Bronchial epithelial cell (primary cell): ENCODE measurements at regions not wholly inside any gene's neighbourhood (a gene's known extent, or its start where the extent isn't known, plus 50 kb on each side); places are given as distances from the start of the nearest gene placed in this dataset.

Source experiments
- DNase-seq: peaks from one replicate; pipeline ENCODE4 v3.0.0-alpha.2; 2010; ENCODE audit warnings: low read depth
- FAIRE-seq: peaks from 2 replicates; lab custom pipeline; 2011; peaks lifted over from hg19 to GRCh38; lab: Jason Lieb, UNC
- H3K27me3 ChIP-seq: 2 replicates; pipeline ENCODE4 v1.5.1; 2011; ENCODE audit warnings: low read length; ENCODE audit not compliant: control insufficient read depth, insufficient read depth
- H3K36me3 ChIP-seq: 2 replicates; pipeline ENCODE4 v1.5.1; 2011; ENCODE audit warnings: low read length; ENCODE audit not compliant: control insufficient read depth, insufficient read depth
- H3K4me3 ChIP-seq: 2 replicates; pipeline ENCODE4 v1.5.1; 2011; ENCODE audit warnings: mild to moderate bottlenecking, low read depth, low read length, control low read depth
- CTCF ChIP-seq: IDR thresholded peaks from 2 replicates; pipeline ENCODE4 v1.5.1; 2011; ENCODE audit warnings: mild to moderate bottlenecking, moderate library complexity, low read length, control low read depth, inconsistent platforms; ENCODE audit not compliant: insufficient read depth, severe bottlenecking

DNA sequence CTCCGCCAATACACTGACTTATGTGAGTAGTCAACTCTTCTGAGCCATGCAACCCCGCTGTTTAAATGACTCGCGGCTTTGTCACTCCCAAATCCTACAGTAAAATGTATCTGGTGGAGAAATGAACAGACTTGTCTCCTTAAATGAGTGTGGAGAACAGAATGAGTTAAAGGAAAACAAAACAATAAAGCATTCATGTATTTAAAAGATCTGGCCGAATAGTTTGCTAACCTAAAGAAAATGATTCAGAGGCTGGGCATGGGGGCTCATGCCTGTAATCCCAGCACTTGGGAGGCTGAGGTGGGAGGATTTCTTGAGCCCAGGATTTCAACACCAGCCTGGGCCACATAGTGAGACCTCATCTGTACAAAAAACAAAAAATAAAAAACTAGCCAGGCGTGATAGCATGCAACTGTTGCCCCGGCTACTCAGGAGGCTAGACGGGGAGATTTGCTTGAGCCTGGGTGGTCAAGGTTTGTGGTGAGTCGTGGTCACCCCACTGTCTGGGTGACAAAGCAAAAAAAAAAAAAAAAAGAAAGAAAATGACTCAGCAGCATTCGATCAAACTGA, 86.5 kb upstream of the PFKP start:
- H3K27me3 ChIP-seq: no peaks in the 10 kb centered on the region
- no peaks in the 10 kb centered on the region for H3K36me3 ChIP-seq
- FAIRE-seq (no peak), DNase-seq (peak; percentile 71)
- no peak overlapping the region for H3K4me3 ChIP-seq
- TF ChIP-seq CTCF: no peak

DNA sequence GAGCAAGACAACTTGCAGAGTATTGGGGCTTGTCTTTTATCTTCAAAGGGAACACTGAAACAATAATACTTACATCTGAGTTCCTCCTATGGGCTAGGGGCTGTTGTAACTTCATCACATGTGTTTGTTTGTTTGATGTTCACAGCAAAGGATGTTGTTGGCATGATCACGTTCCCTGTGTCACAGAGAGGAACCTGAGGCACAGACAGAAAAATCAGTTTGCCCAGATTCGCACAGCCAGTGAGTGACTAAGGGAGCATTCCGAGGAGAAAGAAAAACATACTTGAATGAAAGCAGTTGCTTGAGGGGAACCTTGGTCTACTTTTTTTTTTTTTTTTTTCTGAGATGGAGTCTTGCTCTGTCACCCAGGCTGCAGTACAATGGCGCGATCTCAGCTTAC, 87.2 kb upstream of the PFKP start:
- no peak overlapping the region for H3K4me3 ChIP-seq
- no peak for DNase-seq

GRCh38 chr10:2979306-2979705, 88.0 kb upstream of the PFKP start:
- FAIRE-seq (no peak), DNase-seq (no peak)
- Histone ChIP-seq H3K4me3 (no peak overlapping the region), H3K27me3 (no peaks in the 10 kb centered on the region), H3K36me3 (no peaks in the 10 kb centered on the region)
- TF ChIP-seq CTCF: no peak

More for the DNA sequence above, 87.2 kb upstream of the PFKP start:
- no peak for FAIRE-seq
- H3K36me3 ChIP-seq: no peaks in the 10 kb centered on the region
- no peaks in the 10 kb centered on the region for H3K27me3 ChIP-seq
- no peak for TF ChIP-seq CTCF

GRCh38 chr10:2978574-2979273, 88.6 kb upstream of the PFKP start:
- no peak for TF ChIP-seq CTCF
- Histone ChIP-seq H3K4me3 (no peak overlapping the region), H3K36me3 (no peaks in the 10 kb centered on the region), H3K27me3 (no peaks in the 10 kb centered on the region)
- DNase-seq: no peak
- FAIRE-seq: no peak

DNA sequence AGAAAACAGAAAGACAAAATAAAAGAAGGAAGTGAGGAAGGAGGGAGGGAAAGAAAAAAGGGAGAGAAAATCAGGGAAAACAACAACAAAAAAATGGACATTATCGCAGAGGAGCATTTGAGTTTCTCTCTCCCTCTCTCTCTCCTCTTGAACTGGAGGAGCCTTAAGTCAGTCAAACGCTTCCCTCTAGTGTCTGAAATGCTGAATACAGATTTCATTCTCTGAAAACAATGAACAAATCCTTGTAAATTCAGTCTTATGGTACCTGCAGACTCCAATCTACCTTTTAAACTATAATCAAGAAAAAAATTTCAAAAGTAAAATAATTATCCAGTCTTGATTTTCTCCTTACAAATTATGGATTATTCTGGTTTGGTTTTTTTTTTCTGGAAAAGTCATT, 89.2 kb upstream of the PFKP start:
- peak; percentile 66 for DNase-seq
- Histone ChIP-seq H3K36me3 (no peaks in the 10 kb centered on the region), H3K27me3 (no peaks in the 10 kb centered on the region), H3K4me3 (no peak overlapping the region)
- no peak for FAIRE-seq
- peak; percentile 52 for TF ChIP-seq CTCF
